GM21515 (cell line): ENCODE measurements at regions not wholly inside any gene's neighbourhood (a gene's known extent, or its start where the extent isn't known, plus 50 kb on each side); places are given as distances from the start of the nearest gene placed in this dataset.
"Not testable (repeated sequence)": the region's sequence is repeated elsewhere in the genome, so short reads cannot be mapped to it uniquely, and the experiment has no call there.

ENCODE experiments used
- ATAC-seq: cut with Tn5 transposase; IDR thresholded peaks from one replicate; pipeline ENCODE4 v1.9.1; 2021; ENCODE audit not compliant: unreplicated experiment

- ATAC-seq = no peak
These were observed 209.5 kb downstream of the GLRX3 start for GRCh38 chr10:130345728-130346127.

- ATAC-seq = no peak
These were observed 214.8 kb downstream of the GLRX3 start for GRCh38 chr10:130350996-130351395.

DNA sequence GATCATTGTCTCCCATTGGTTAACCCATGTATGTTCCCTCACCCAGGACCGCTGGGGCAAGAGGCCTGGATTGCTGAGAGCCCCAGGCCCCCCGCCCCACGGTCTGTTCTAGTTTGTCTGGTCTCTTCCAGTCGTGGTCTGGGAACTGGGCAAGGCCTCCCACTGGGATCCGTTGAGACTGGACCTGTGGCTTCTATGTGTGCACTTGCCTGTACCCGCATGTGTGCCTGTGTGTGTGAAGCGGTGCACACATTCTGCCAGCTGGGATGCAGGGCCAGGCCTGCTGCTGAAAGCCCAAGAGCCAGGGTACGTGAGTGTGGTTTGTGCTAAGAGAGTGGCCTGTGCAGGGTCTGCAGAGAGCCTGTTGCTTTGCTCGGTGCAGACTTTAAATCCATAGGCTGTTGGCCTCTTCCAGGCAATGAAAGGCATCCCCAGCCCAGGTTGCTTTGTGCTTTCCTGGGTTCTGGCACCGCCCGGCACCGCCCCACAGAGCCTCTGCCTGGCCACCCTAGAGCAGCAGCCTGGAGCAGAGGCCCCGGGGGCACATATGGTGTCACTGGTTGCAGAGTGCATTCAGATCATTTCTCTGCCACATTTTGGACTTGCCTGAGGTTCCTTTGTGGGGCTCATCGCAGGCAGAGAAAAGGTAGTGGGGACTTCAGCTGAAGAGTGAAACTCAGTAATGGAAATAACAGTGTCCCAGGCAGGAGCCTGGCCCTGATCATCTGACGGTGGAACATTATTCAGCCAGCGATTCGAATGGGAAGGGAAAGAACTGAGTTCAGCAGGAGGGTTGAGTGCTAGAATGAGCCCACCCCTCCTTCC lies 215.5 kb downstream of the GLRX3 start:
- ATAC-seq = no peak

DNA sequence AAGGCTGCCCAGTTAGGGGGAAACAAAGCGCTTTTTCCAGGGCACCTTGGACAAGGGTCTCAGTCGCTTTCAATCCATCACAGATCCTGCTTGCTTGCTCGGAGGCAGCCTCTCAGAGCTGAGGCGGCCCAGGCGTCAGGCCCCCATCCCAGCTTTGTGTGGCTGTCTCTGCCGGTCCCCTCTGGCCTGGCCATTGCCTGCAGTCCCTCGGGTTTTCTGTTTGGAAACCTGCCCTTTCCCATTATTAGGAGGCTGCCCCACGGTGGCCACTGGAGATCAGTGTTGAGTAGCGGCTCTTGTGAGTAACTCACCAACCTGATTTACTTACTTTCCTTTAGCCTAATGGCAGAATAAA lies 216.1 kb downstream of the GLRX3 start:
- ATAC-seq = no peak

GRCh38 chr10:130353928-130354572 lies 217.9 kb downstream of the GLRX3 start:
- no peak for ATAC-seq

DNA sequence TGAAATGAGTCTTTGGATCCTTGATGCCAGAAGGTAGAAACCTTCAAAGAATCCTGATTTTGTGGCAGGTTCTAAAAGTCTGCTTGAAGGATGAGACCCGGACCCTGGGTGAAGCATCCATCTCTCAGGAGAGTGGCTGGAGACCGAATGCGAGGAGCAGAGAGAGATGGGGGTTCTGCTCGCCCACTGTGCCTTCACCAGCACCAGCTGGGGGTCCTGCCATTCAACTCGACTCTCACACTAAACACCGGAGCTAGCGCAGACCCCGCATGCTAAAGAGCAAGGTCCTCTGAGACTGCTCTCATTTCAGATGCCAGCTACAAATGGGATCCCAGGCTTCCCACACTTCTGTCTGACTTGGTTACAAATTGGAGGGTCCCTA lies 218.4 kb downstream of the GLRX3 start:
- ATAC-seq = no peak

GRCh38 chr10:130354976-130355795 lies 219.0 kb downstream of the GLRX3 start:
- ATAC-seq = no peak

GRCh38 chr10:130356429-130356828 lies 220.2 kb downstream of the GLRX3 start:
- not testable (repeated sequence) for ATAC-seq

GRCh38 chr10:130357226-130357625 lies 221.0 kb downstream of the GLRX3 start:
- no peak for ATAC-seq

GRCh38 chr10:130357951-130358350 lies 221.8 kb downstream of the GLRX3 start:
- no peak for ATAC-seq

GRCh38 chr10:130358981-130359650 lies 222.9 kb downstream of the GLRX3 start:
- ATAC-seq = no peak

- ATAC-seq = no peak
These were observed 223.5 kb downstream of the GLRX3 start for GRCh38 chr10:130359711-130360110.

GRCh38 chr10:130360826-130361311 lies 224.7 kb downstream of the GLRX3 start:
- no peak for ATAC-seq

- ATAC-seq = no peak
These were observed 225.3 kb downstream of the GLRX3 start for GRCh38 chr10:130361351-130362105.

- ATAC-seq = no peak
These were observed 226.1 kb downstream of the GLRX3 start for GRCh38 chr10:130362308-130362761.

GRCh38 chr10:130363051-130363450 lies 226.9 kb downstream of the GLRX3 start:
- no peak for ATAC-seq

DNA sequence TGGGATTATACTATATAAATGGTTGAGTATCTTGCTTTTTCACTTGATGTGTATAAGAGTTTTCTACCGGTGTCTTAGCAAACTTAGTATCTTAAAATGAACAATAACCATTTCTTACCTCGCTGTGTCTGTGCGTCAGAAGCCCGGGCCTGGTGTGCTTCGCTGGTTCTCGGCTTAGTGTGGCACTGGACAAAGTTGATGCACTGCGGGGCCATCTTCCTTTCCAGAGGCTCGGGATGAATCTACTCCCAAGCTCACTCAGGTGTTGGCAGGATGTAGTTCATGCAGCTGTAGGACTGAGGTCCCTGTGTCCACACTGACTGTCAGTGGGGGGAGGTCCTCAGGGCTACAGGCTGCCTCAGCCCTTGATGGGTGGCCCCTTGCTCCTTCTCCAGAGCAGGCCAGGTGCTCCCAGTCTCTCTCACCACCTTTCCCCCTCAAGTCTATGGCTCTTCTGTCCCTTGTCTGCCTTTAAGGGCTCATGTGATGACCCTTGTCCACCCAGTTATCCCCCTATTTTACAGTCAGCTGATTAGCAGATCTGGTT lies 227.8 kb downstream of the GLRX3 start:
- no peak for ATAC-seq

DNA sequence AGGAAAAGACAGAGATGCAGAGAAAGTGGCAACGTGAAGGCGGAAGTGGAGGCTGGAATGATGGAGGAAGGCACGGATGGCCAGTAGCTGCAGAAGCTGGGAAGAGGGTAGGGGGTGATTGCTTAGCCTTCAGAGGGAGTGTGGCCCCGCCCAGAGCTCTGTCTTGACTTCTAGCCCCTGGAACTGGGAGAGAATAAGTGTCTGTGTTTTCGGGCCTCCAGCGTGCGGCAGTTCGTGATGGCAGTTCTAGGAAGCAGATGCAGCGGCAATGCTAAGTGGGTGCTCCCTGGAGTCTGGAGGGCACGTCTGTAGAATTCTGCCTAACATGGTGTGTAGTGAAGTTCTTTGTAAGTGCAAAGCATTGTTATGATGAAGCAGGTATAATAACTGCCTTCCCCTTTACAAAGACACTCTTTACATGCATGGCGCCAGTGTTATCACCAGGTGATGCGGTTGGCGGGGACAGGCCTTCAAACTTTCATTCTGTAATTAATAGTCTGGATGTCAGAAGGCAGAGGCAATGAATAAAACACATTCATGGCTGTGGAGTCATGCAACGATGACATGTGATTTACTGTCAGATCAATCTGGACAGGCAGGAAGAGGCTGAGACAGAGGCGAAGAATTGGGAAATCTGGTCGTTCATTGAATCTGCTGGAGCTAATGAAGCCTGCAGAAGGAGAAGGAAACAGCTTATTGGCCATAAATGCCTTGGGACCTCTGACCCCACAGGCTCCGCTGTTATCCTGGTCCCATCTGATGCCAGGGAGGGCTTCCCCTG lies 228.6 kb downstream of the GLRX3 start:
- ATAC-seq = no peak
